Kidney (tissue), 13 donors: ENCODE measurements at regions not wholly inside any gene's neighbourhood (a gene's known extent, or its start where the extent isn't known, plus 50 kb on each side); places are given as distances from the start of the nearest gene placed in this dataset.

ENCODE experiments used
- DNase-seq, 5 donors: peaks; one replicate each; pipeline ENCODE4 v3.0.0-alpha.2; 2013 to 2020
- FAIRE-seq: peaks from 2 replicates; lab custom pipeline; 2012; peaks lifted over from hg19 to GRCh38; lab: Jason Lieb, UNC
- H3K27ac ChIP-seq, 2 donors: one replicate each; pipeline ENCODE4 v1.7.0; 2013; ENCODE audit warnings: low read depth in 2 of 2, low read length in 2 of 2, inconsistent platforms in 1 of 2
- H3K27me3 ChIP-seq: one replicate; pipeline ENCODE4 v1.7.1; 2013; ENCODE audit warnings: low read length, inconsistent platforms; ENCODE audit not compliant: control insufficient read depth, insufficient read depth
- H3K36me3 ChIP-seq, 3 donors: one replicate each; pipeline versions ENCODE4 v1.7.0 to v1.7.1; 2013; ENCODE audit warnings: low read length in 3 of 3, control low read depth in 1 of 3, inconsistent platforms in 1 of 3; ENCODE audit not compliant: insufficient read depth in 3 of 3, control insufficient read depth in 2 of 3
- H3K4me1 ChIP-seq, 3 donors: one replicate each; pipeline versions ENCODE4 v1.7.0 to v1.7.1; 2013; ENCODE audit warnings: low read length in 3 of 3, inconsistent platforms in 1 of 3, low read depth in 1 of 3; ENCODE audit not compliant: control insufficient read depth in 2 of 3, insufficient read depth in 2 of 3
- H3K4me3 ChIP-seq, 3 donors: one replicate each; pipeline versions ENCODE4 v1.7.0 to v1.8.1; 2013; ENCODE audit warnings: low read length in 3 of 3, control low read depth in 1 of 3, inconsistent platforms in 1 of 3
- H3K9ac ChIP-seq, 3 donors: one replicate each; pipeline versions ENCODE4 v1.7.0 to v1.7.1; 2013; ENCODE audit warnings: low read length in 3 of 3, control low read depth in 1 of 3, inconsistent platforms in 1 of 3
- H3K9me3 ChIP-seq, 3 donors: one replicate each; pipeline versions ENCODE4 v1.7.0 to v1.7.1; 2013; ENCODE audit warnings: low read length in 3 of 3, control low read depth in 1 of 3, inconsistent platforms in 1 of 3; ENCODE audit not compliant: control insufficient read depth in 2 of 3, insufficient read depth in 1 of 3
- CTCF ChIP-seq: IDR thresholded peaks from 3 replicates; pipeline ENCODE4 v1.5.1; 2012; ENCODE audit warnings: mild to moderate bottlenecking, moderate library complexity, borderline replicate concordance; ENCODE audit not compliant: insufficient read depth; ENCODE audit errors: extremely low read depth
- intact Hi-C: fragments of 100-400 bp; cut with DNase I; formaldehyde crosslinking; loops from one replicate; pipeline ENCODE4 v1.11.1; 2022
- donor health status: control.
- donor health status: control.
- donor health status: control.
- donor health status: control.
- donor health status: control.
- donor health status: DM: yes; HTN: yes; CAD: no.
- donor health status: Normal renal cell carcinoma (clear cell type).

- no peak for TF ChIP-seq CTCF
- DNase-seq (no peak), FAIRE-seq (no peak)
- Histone ChIP-seq H3K9ac (no peak overlapping the region), H3K27ac (no peak overlapping the region), H3K9me3 (no peaks in the 10 kb centered on the region), H3K27me3 (no peaks in the 10 kb centered on the region), H3K4me1 (no peaks in the 10 kb centered on the region), H3K4me3 (no peak overlapping the region), H3K36me3 (no peaks in the 10 kb centered on the region)
- intact Hi-C loops: no loop called here
Measured at GRCh38 chrX:146241902-146242301, 424.3 kb downstream of the SLITRK2 start.

DNA sequence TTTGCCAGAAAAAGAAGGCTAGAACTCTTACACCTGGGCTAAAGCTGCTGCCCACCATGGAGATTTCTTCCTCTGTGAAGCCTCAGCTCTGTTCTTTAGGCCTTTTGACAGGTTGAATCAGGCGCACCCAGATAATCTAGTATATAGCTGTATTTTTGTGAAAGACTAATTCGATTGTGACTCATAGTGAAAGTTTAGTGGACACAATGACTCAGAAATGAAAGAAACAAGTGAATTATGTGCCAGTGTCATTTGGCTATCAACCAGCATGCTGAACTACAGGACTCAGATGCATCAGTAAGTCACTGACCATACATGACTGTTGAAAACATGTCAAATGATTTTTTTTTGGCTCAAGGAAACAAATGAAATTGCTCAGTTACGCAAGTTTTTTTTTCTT lies 425.4 kb downstream of the SLITRK2 start:
- DNase-seq (no peak), FAIRE-seq (no peak)
- Histone ChIP-seq H3K4me3 (no peak overlapping the region), H3K36me3 (no peaks in the 10 kb centered on the region), H3K9ac (no peak overlapping the region), H3K27ac (no peak overlapping the region), H3K4me1 (no peaks in the 10 kb centered on the region), H3K27me3 (no peaks in the 10 kb centered on the region), H3K9me3 (no peaks in the 10 kb centered on the region)
- TF ChIP-seq CTCF: no peak
- intact Hi-C loops: no loop called here

DNA sequence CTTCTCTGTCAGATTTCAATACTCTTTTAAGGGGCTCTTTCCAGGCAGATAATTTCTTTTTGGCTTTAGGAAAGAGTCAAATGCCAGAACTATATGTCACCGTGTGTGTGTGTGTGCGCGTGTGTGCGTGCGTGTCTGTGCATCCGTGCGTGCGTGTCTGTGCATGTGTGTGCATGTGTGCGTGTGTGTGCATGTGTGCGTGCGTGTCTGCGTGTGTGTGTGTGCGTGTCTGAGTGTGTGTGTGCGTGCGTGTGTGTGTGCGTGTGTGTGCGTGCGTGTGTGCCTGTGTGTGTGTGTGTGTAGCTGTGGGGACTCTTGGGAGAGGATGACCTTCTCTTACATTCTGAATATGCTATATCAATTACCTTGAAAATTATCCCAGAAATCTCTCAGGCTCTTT lies 441.6 kb downstream of the SLITRK2 start:
- TF ChIP-seq CTCF: no peak
- intact Hi-C loops: no loop called here
- no peak for FAIRE-seq
- Histone ChIP-seq H3K9me3 (no peaks in the 10 kb centered on the region), H3K9ac (no peak overlapping the region), H3K27ac (no peak overlapping the region), H3K4me1 (no peaks in the 10 kb centered on the region), H3K27me3 (no peaks in the 10 kb centered on the region), H3K36me3 (no peaks in the 10 kb centered on the region), H3K4me3 (no peak overlapping the region)
- DNase-seq: no peak

DNA sequence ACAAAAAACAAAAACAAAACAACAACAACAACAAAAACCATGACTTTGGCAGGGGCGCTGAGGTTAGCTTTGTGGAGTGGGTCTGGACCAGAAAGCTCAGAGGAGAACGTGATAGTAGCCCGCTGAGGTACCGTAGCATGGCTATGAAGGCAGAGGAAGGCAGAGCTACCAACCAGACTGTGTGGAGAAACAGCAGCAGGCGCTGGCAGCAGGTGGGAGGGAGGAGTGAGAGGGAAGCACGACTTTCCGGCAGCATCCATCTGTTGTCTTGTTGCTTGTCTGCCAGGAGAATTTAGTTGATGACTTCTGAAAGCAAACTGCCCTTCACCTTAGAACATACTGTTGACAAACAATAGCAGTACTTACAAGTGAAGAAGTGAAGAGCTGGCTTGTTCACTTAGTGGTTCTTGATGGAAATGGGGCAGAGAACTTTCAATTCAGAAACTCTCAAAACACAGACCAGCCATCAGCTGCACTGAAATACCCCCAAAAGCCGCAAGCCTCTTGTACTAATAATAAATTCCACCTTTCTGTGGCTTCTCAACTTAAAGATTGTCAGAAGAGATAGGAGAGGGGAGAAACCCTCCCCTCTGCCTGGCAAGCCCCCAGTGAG lies 447.2 kb downstream of the SLITRK2 start:
- Histone ChIP-seq H3K27ac (no peak overlapping the region), H3K9ac (no peak overlapping the region), H3K36me3 (no peaks in the 10 kb centered on the region), H3K27me3 (no peaks in the 10 kb centered on the region), H3K4me3 (no peak overlapping the region), H3K9me3 (no peaks in the 10 kb centered on the region), H3K4me1 (no peaks in the 10 kb centered on the region)
- FAIRE-seq (no peak), DNase-seq (no peak)
- intact Hi-C loops: no loop called here
- no peak for TF ChIP-seq CTCF
